AG09319 (cell line): ENCODE measurements at regions not wholly inside any gene's neighbourhood (a gene's known extent, or its start where the extent isn't known, plus 50 kb on each side); places are given as distances from the start of the nearest gene placed in this dataset.
"Not testable (repeated sequence)": the region's sequence is repeated elsewhere in the genome, so short reads cannot be mapped to it uniquely, and the experiment has no call there.

ENCODE experiments used
- DNase-seq: peaks from one replicate; pipeline ENCODE4 v3.0.0-alpha.2; 2010; ENCODE audit warnings: low read depth; ENCODE audit errors: extremely low read depth
- TF ChIP-seq, protein P1 (sequence below): IDR thresholded peaks from 2 replicates; pipeline ENCODE4 v1.5.1; 2011; ENCODE audit warnings: low read depth, mild to moderate bottlenecking, inconsistent platforms, low read length, moderate library complexity

DNA sequence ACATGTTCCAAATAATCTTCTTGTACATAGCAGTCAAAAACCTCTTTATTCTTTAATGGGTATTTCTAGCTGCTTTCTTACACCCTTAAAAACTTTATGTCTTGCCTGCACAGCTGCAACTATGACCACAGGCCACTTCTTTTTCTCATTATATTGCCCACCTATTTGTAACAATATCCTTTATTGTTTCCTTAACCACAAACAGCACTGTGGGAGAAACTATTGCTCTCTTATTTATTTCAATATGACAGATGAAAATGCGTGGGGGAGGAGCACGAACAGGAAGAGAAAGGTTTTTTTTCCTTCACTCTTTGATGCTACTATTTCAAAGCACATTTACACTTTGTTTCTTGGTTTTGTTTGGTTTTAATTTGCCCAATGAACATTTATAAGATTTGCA, 253.5 kb downstream of the GJA1 start:
- TF ChIP-seq, protein P1, sequence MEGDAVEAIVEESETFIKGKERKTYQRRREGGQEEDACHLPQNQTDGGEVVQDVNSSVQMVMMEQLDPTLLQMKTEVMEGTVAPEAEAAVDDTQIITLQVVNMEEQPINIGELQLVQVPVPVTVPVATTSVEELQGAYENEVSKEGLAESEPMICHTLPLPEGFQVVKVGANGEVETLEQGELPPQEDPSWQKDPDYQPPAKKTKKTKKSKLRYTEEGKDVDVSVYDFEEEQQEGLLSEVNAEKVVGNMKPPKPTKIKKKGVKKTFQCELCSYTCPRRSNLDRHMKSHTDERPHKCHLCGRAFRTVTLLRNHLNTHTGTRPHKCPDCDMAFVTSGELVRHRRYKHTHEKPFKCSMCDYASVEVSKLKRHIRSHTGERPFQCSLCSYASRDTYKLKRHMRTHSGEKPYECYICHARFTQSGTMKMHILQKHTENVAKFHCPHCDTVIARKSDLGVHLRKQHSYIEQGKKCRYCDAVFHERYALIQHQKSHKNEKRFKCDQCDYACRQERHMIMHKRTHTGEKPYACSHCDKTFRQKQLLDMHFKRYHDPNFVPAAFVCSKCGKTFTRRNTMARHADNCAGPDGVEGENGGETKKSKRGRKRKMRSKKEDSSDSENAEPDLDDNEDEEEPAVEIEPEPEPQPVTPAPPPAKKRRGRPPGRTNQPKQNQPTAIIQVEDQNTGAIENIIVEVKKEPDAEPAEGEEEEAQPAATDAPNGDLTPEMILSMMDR: no peak
- no peak for DNase-seq

DNA sequence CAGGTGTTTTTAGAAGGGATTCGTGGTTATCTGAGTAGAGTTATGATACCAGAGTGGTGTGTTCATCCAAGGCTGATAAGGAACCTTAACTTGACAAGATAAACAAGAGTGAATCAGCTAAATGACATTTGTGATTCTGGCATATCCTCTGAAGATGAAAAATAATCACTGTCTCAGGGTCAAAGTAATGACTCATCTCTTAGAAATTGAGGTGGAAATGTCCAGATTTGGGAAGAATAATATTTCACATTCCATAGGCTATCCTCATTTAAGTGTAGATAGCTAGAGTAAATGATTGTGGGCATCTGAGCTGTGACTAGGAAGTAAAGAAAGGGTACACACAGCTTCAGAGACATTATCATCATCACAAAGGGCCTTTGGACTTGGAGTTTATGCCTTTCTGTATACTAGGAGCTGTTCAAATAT, 255.7 kb downstream of the GJA1 start:
- TF ChIP-seq, protein P1: no peak
- DNase-seq: no peak

DNA sequence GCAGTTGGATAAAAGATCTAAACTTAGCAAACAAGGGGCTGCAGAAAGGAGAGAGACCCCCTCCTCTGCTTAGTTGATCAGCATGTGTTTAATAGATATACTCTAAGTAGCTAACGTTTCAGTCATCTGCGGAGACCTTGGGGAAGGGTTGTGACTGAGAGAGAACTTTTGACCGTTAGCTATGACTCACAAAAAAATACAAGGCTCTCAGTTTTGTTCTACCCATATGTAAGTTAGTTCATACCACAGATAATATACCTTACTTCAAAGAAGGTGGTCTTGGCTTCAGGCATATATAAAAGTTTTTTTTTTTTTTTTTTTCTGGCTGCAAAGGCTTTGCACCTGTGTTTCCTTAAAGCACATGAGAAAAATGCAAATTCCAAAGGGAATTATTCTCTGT, 258.9 kb downstream of the GJA1 start:
- DNase-seq: no peak
- TF ChIP-seq, protein P1: no peak

DNA sequence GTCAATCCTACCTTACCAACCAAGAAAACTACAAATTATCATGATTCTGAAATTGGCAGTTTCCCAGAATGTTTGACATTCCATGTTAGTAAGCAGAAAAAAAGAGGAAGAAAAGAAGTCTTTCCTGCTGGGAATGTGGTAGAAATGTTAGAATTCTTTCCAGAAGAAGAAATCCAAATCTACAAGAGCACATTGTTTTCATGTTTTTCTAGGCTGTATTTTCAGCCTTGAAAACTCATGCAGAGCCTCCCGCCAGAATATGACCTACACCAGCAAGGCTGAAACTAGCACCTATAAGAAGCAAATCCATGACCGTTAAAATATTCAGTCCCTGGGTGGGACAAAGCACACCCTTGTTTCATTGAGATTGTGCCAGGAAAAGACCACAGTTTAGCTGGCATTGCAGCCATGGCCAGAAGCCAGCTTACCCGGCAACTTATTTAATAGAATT, 259.4 kb downstream of the GJA1 start:
- TF ChIP-seq, protein P1: no peak
- no peak for DNase-seq

DNA sequence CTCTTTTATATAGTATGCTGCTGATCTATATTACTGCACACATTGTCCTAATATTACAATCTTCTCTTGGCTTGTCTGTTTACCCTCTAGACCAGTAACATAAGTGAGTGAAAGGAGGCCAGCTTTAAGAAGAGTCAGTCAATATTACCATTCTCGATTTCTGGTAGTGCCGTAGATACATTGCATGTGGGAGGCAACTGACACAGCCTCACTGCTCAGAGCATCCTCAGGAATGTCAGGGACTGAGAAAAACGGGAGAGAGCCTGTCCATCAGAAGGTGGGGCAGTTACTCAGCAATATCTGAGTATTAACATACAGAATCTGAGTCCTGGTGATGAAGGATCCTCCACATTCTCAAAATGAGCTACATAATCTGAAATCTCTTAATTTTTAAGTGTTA, 259.9 kb downstream of the GJA1 start:
- no peak for DNase-seq
- TF ChIP-seq, protein P1: no peak

DNA sequence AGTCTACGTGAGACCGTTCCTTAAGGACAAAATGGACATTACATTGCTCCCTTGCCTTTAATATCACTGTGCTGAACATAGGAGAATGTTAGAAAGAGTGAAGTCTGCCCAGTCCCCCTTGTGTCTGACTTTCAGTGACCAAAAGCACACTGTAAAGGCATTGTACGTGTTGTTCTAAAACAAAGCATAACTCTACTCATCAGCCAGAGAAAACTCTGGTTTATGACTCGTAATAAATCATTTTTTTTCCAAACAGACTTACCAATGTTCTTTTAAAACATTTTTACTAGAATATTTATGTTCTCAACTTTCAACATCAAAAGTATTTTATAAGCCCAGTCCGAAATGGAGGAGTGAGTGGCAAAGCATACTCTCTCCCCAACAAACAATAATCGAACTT, 262.5 kb downstream of the GJA1 start:
- TF ChIP-seq, protein P1: no peak
- DNase-seq: no peak

DNA sequence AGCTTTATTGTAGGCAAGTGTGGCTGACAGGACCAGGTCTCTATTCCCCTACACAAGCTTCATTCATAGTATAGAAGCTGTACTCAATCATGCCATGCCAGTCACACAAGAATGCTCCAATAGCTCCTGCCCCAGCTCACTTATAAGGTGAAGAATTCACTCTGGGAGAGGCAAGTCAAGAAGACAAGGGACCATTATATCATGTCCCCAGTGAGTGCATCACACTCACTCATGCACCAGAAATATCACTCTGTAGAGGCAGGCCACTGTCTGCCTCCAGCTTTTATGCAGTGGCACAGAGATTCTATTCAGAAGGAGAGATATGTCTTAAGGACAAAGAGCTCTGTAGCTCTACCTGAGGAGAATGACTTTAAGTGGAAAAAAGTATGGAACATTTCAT, 263.2 kb downstream of the GJA1 start:
- TF ChIP-seq, protein P1: no peak
- DNase-seq: no peak

DNA sequence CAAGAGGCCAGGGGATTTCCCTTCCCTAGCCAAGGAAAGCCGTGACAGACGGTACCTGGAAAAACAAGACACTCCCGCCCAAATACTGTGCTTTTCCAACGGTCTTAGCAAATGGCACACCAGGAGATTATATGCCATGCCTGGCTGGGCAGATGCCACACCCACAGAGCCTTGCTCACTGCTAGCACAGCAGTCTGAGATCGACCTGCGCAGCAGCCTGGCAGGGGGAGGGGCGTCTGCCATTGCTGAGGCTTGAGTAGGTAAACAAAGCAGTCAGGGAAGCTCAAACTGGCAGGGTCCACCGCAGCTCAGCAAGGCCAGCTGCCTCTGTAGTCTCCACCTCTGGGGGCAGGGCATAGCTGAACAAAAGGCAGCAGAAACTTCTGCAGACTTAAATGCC, 267.7 kb downstream of the GJA1 start:
- not testable (repeated sequence) for DNase-seq
